AG09319 (cell line): ENCODE measurements at regions not wholly inside any gene's neighbourhood (a gene's known extent, or its start where the extent isn't known, plus 50 kb on each side); places are given as distances from the start of the nearest gene placed in this dataset.

Experiments
- DNase-seq: peaks from one replicate; pipeline ENCODE4 v3.0.0-alpha.2; 2010; ENCODE audit warnings: low read depth; ENCODE audit errors: extremely low read depth
- CTCF ChIP-seq: IDR thresholded peaks from 2 replicates; pipeline ENCODE4 v1.5.1; 2011; ENCODE audit warnings: low read depth, mild to moderate bottlenecking, inconsistent platforms, low read length, moderate library complexity

- DNase-seq: no peak
- TF ChIP-seq CTCF: no peak
These were observed 70.3 kb upstream of the TARS1 start for GRCh38 chr5:33370466-33370859.

GRCh38 chr5:33371660-33372059 is 69.1 kb upstream of the TARS1 start:
- TF ChIP-seq CTCF: no peak

GRCh38 chr5:33372721-33373472 is 67.9 kb upstream of the TARS1 start:
- no peak for TF ChIP-seq CTCF
- DNase-seq: no peak

More at GRCh38 chr5:33371660-33372059, 69.1 kb upstream of the TARS1 start:
- peak; percentile 89 for DNase-seq

GRCh38 chr5:33375900-33376299 is 64.9 kb upstream of the TARS1 start:
- TF ChIP-seq CTCF: no peak
- no peak for DNase-seq

- TF ChIP-seq CTCF: peak; percentile 45
These were observed 61.0 kb upstream of the TARS1 start for GRCh38 chr5:33379757-33380156.

GRCh38 chr5:33381243-33381642 is 59.5 kb upstream of the TARS1 start:
- TF ChIP-seq CTCF: no peak
- no peak for DNase-seq

More at GRCh38 chr5:33379757-33380156, 61.0 kb upstream of the TARS1 start:
- DNase-seq: no peak
